Right lobe of liver (tissue), 4 donors: ENCODE measurements at regions not wholly inside any gene's neighbourhood (a gene's known extent, or its start where the extent isn't known, plus 50 kb on each side); places are given as distances from the start of the nearest gene placed in this dataset.

Experiments used
- CTCF ChIP-seq, 4 donors: fragments of 200-600 bp in 3 of 4; fragments of 450-650 bp in 1 of 4; IDR thresholded peaks; one replicate each; pipeline versions ENCODE4 v1.5.1 to v1.8.0; 2016 to 2022; ENCODE audit warnings: antibody characterized with exemption in 4 of 4, mild to moderate bottlenecking in 2 of 4
- POLR2A ChIP-seq: fragments of 450-650 bp; IDR thresholded peaks from one replicate; pipeline ENCODE4 v1.6.1; 2017; ENCODE audit warnings: antibody characterized with exemption, mild to moderate bottlenecking
- donor health status: DM: no; HTN: no; CAD: no.
- donor health status: DM: no; HTN: no; CAD: no.
- donor health status: DM: no; HTN: yes; CAD: no.

GRCh38 chr12:4172999-4173398 lies 100.6 kb upstream of the CCND2 start:
- TF ChIP-seq CTCF (IDR thresholded peaks at IDR 0.05) (no peak), POLR2A (no peak)
